Ureter (tissue), 1 donor: ENCODE measurements at regions not wholly inside any gene's neighbourhood (a gene's known extent, or its start where the extent isn't known, plus 50 kb on each side); places are given as distances from the start of the nearest gene placed in this dataset.

Source experiments
- DNase-seq: peaks from one replicate; pipeline ENCODE4 v3.0.0-alpha.2; 2020; ENCODE audit warnings: low spot score
- donor health status: DM: yes; HTN: yes; CAD: no.

DNA sequence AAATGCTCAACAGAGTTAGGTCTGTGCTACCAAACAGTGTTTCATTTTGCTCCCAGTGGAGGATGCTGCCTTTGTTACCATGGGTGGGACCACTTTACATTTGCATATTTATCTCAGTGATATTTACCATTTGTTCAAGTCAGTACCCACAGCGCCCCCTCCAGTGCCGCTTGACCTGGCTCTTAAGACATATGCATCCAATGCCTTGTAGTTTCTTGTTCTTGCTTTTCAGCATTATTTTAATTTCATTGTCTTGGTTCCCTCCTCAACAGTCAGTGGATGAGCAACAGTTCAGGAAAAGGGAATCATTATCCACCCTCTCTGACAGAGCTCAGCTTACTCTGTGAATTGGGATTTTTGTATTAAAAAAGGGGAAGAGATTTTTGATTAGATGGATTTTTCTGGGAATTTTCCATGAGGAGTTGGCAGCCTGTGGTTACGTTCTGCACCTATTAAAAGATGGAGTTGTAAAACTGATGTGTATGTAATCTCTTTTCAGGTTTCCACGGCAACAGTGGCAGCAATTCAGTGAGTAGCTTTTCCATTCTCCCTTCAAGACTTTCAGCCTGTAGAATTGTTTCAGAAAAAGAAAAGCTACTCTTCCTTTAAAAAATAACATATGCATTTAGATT lies 240.5 kb upstream of the DAAM1 start:
- DNase-seq = no peak

DNA sequence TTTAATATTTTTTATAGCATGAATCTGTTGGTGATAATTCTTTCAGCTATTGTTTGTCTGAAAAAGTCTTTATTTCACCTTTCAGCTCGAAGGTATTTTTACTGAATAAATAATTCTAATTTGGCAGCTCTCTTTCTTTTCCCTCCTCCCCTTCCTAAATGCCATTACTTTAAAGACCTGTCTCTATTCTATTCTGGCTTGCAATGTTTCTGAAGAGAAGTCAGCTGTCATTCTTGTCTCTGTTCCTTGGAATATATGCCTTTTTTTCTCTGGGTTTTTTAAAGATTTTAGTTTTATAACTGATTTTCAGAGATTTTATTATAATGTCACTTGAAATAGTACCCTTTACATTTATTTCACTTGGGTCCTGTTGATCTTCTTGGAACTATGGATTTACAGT lies 237.9 kb upstream of the DAAM1 start:
- no peak for DNase-seq

DNA sequence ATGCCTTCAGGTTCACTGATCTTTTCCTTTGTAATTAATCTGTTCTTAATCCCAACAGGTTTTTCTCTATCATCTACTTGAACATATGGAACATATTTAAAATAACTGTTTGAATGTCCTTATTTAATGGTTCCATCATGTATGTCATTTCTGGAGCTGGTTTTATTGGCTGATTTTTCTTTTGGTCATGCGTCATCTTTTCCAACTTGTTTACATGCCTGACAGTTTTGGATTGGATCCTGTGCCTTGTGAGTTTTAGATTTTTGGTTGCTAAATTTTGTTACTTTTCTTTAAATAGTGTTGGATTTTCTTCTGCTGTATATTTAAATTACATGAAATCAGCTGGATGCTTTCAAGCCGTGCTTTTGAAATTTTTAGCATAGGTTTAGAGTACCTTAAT lies 237.3 kb upstream of the DAAM1 start:
- DNase-seq = no peak

DNA sequence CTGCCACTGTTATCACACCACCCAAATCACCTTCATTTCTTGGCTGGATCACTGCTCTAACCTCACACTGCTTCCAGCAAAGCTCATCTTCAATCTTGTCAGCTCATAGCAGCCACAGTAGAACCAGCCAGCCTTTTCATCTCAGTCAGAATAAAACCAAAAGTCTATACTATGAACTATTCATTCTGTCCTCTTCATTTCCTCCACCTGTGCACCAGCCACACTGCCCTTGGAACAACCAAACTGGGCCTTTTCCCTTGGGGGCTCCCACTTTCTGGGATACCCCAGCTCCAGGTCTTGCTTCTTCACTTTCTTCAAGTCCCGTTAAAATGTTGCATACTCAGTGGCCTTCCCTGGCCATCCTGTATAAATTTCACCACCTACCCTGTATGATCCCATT lies 234.4 kb upstream of the DAAM1 start:
- no peak for DNase-seq

DNA sequence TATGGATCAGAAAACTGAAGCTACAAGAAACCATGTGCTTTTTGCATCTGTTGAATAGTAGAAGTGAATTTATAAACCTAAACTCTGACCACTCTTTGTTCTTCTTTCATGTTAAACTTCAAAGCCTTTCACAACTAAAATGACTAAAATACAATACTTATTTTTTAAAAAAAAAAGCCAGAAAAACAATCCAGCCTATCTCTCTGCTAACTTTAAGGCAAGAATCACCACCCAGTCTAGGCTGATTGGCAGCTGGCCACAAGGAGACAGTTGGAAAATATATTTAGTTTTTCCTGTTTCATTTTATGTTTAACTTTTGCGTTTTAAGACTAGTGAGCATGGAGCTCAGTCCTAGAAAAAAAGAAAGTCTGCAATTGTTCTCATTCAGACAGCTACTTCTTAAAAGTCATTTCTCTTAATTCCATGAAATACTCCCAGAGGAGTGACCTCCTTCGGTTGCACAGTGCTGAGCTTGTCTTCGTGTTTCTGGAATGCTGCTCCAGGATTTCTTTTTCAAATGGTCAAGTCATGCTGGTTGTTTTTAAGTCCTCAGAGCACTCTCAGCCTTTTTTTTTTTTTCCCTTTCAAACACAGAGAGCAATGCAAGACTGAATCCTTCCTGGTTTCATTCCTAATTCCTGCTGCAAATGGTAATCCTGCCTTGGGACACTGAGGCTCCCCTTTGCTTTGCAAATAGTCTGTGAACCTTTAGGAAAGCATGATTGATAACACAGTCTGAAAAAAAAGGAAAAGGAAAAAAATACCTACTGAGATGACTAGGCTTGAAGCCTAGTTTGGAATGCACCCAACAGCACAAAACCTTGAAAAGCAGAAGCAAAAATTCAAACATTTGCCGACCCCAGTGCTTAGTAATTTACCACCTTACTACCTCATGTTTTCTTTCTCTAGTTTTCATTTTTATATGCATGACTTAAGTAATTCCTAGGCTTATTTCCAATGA lies 233.3 kb upstream of the DAAM1 start:
- no peak for DNase-seq

DNA sequence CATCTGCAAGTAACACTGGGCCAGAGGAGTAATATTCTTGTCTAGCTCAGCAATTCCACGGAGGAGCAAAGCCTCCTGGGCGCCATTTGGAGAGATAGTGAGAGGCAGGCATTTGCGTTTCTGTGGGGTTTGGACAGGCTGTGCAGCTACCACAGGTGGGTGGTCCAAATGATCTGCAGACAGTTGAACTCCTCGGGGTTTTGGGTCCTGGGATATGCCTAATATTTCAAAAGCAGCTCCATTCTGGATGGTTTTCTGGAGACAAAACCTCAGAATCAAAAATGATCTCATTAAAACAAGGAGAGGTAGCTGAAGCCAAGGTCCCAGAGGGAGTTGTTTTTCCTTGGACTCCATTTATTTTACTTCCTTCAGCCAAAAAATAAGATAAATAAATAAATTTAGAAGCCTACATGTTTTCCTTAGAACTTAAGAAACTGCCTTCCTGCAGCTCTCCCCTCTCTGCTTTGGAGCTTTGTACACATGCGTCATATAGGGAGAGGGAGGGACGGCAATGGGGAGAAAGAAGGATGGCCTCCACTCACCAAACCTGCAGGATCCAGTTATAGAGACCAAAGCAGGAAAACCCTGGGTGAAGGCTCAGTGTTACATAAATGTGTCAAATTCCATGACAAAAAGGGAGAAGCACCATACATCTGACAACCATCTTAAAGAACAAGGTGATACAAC lies 227.3 kb upstream of the DAAM1 start:
- no peak for DNase-seq

DNA sequence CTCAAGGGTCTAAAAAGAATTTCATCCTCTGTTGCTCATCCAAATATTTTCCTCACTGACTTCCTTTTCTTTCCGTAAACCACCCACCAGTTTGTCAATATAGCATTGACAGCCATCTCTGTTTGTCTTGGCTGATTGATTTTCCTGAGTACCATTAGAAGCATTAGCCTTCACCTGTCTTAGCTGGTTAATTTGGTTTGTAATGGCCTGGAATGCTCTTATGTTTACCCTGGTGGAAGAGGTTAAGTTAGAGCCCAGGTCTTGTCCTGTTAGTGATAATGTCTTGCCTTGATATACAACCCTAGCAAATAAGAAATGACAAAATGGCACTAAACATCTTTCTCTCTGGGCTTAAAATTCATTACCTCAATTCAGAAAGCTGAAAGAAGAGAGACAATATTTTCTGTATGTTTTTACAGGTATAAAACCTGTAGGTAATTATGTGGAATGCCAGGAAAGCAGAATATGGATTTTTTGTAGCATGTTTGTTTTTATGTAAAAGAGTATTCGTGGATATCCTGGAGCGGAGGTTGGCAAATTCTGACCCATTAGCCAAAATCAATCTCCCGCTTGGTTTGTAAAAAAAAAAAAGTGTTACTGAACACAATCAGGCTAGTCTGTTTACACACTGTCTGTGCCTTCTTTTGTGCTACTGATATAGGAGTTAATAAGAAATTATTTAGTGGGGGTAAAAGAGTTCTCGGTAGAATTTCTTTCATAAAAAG lies 224.4 kb upstream of the DAAM1 start:
- no peak for DNase-seq

DNA sequence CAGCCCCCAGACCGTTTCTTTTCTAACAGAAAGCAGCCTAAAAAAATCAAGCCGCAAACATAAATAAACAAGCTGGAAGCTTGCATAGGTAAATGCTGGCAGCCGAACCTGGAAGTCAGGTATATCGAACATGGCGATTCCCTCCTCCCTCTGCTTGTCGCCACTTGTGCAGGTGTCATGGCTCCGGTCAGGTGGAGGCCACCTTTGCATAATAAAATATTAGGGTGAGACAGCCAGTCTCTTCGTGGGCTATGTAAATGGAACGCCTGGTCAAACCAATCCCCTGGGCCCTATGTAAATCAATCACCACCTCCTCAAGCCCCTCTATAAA lies 223.9 kb upstream of the DAAM1 start:
- no peak for DNase-seq

DNA sequence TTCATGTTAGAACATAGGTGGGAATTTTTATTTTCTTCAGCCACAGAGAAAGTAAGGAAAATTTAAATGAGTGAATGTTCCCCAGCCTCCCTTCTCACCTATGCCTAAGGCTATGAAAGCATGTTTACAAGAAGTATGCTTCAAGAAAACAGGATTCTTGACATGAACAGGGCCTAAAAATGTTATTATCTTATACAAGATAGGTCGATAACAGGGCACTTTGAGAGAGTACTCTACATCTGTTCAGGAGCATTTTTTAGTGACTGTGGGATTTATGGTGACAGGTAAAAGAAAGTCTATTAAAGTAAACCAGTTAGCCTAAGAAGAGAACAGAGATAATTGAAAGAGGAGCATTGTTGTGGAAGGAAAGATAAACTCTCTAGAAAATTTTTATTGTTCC lies 222.9 kb upstream of the DAAM1 start:
- no peak for DNase-seq

DNA sequence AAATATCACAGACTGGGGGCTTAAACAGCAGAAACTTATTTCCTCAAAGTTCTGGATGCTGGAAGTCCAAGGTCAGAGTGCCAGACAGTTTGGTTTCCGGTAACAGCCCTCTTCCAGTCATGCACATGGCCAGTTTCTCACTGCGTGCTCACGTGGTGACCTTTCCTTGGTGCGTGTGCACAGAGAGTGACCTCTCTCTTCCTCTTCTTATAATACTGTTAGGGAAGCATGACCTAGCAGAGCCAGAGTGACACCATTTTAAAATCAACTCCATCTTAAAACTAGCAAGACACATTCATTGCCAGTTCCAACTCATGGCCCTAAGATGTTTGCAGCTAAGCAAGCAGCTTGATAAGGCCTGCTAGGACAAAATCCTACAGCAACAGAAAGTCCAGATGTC lies 221.5 kb upstream of the DAAM1 start:
- no peak for DNase-seq

DNA sequence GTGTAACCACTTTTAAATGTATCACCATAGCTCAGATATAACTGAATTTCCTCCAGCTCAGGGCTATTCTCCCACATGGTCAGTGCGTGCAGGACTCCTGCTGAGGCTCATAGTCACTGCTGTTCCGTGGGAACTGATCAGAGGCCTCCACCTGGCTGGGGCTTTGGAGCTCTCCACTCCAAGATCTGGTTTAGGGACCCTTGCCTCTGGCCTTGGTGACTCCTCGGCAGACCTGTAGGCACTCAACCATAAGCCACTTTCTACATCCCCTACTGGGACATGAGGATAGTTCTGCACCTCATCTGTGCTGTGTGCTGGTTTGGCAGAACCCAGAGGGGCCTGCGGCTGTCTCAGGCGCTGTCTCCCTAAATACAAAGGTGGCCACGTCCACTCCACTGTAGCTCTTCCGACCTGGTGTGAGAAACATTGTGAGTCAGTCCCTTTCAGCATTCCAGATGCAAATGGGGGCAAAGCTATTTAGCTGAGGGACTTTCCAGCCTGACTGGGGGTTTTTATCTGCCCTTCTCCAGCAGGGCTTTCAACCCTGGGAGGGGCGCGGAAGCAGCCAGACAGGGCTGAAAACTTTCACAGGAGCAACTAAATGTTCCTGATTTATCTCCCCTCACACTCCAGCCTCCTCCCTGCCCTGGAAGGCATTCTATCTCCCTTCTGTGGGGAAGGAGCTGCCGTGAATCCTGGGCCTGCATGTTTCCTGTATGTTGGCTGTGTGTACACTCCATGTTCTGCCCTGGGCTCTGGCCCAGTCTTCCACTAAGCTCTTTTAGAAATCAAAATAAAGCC lies 218.3 kb upstream of the DAAM1 start:
- DNase-seq = no peak

DNA sequence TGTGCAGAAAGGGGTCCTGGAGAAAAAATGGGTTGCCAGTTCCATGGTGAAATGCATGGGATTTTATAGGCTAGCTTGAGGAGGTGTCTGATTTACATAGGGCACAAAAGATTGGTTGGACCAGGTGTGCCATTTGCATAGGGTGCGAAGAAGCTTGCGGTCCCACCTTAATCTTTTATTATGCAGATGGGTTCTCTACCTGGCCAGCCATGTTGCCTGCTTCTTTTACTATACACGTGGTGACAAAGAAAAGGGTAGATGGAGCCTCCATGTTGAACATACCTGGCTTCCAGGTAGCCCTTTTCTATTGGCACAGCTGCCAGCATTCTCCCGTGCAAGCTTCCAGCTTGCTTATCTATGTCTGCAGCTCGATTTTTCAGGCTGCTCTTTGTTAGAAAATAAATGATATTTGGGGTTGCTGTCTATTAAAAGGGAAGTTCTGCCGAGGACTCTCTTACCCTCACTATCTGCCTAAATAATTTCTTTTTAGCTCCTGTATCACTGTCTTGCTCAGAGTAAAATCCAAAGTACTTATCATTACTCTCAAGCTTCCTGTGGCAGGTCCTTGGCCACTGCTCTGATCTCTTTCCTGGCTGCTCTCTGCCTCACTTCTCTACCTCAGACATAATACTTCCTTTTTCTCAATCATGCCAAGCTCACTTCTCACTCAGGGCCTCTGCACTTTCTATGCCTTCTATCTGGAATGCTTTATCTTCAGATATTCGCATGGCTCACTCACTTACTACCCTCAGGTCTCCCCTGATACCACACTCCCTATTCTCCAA lies 216.0 kb upstream of the DAAM1 start:
- DNase-seq = no peak

DNA sequence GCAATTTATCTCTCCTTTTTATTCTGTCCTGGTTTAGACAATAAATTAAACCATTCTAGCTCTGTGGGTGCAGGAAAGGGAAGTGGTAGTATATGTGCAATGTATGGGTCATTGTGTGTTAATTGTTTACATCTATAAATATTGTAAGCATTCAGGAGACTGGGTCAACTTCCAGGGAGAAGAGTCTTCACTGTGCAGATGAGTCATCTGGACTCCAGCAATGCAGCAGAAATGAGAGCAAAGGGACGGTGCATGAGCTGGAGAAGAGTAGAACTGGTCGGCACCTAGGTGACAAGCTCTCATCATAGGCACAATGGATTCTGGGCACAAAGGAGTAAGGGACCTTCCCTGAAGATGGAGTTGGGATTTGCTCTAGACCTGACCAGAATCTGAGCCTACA lies 211.1 kb upstream of the DAAM1 start:
- no peak for DNase-seq

DNA sequence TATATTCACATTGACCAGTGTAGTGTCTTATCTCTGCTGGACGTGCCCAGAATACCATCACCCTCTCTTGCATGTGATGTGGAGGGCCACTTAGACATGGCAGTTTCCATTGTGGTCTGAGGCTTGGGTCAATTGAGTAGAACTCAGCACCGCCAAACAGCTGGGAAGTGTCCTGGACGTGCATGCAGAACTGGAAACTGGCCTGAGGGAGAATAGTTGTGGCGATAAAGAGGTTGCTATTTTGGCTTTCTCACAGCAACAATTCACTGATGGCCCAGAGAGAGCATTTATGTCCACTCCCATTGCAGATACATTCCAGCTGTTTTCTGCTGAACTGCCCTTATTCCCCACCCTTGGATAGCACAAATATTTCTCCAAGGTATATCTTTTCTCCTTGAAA lies 210.1 kb upstream of the DAAM1 start:
- no peak for DNase-seq

DNA sequence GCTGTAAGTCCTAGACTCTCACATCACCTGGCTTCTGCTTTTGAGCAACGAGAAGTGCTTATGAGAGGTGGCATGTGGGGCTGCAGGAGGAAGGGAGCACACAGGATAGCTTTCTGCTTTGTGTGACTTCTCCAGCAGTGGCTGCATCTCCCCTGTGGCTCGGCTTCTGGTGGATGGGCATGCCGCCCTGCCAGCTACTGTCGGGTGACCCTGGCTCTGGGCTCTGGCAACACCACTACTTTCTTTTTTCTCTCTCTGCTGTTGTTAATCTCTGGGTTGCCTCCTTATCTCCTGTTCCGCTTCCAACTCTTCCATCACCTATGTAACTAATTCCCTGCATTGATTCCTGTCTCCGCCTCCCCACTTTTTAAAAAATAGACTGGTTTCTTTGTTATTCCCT lies 209.1 kb upstream of the DAAM1 start:
- DNase-seq = no peak

DNA sequence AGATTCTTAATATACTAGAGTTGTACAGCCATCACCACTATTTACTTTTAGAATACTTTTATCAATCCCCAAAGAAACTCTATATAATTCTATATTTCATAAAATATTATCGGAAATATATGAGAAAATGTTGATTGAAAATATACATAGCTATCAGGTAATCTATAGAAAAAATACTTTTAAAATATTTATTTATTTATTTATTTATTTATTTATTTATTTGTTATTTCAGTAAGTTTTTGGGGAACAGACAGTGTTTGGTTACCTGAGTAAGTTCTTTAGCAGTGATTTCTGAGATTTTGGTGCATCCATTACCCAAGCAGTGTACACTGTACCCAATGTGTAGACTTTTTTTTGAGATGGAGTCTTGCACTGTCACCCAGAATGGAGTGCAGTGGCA lies 206.6 kb upstream of the DAAM1 start:
- no peak for DNase-seq

DNA sequence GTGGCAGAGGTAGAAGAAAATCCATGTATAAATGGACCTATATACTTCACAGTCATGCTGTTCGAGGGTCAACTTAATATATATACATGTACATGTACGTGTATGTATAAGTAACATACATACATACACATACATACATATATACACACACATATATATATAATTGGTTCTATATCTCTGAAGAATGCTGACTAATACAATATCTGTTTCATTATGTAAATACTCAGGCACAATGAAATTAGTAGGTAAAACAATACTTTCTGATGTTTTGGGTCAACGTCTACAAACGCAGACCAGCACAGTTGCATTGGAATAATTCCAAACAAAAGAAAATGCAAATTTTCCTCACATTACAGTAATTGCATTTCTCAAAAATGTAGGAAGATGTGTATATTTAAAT lies 202.7 kb upstream of the DAAM1 start:
- no peak for DNase-seq

DNA sequence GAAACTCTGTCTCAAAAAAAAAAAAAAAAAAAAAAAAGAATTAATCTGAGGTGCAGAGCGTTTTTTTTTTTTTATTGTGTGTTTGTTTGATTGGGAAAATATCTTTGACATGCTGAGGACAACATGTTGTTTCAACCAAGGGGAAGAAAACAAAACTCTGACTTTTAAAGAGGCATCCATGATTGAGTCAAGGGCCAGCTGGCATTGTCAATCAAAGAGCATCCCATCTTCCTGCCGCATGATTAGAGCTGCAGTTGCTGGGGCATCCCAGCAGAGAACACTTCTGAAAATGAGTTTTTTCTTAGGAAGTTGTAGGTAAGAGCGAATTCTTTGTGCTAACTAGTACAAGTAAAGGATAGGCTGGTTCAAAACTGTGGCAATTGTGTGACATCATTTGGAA lies 200.9 kb upstream of the DAAM1 start:
- DNase-seq = no peak

DNA sequence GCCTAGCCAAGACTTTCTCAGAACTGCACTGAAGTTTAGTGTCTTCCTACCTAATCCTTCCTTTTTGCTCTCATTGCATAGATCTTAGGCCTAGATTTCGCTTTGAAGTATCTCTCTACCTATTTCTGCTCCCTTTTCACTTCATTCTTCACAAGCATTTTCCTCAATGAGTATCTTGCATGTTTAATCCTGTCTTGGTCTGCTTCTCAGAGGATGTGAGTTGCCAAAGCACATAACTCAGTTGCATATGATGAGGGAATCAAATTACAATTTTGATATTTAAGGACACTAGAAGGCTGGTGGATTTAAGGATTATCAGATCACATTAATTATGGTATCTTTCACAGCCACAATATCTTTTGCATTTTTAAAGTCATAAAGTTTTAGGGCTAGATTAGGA lies 195.5 kb upstream of the DAAM1 start:
- no peak for DNase-seq

DNA sequence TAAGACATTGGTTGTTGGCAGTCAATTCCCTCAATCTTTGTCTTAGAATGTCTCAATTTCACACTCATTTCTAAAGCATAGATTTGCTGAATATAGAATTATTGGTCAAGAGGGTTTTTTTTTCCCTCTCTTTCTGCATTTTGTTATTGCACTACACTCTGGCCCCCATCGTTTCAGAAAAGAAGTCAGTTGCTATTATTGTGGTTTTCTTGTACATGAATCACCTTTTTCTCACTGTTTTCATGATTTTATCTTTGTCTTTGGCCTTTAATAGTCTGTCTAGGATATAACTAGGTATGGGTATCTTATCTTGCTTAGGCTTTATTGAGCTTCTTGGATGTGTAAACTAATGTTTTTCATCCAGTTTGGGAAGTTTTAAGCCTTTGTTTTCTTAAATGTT lies 194.3 kb upstream of the DAAM1 start:
- no peak for DNase-seq

DNA sequence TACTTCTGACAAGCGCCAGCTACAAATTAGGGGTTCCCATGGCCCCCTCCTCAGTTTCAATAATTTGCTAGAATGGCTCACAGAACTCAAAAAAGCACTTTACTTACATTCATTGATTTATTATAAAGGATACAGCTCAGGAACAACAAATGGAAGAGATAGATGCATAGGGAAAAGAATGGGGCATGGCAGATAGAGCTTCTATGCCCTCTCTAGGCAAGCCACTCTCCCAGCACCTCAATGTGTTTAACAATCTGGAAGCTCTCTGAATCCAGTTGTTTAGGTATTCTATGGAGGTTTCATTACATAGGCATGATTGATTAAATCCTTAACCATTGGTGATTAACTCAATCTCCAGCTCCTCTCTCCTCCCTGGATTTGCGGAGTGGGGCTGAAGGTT lies 184.5 kb upstream of the DAAM1 start:
- DNase-seq = no peak
